ENCODE measurements at regions not wholly inside any gene's neighbourhood (a gene's known extent, or its start where the extent isn't known, plus 50 kb on each side); places are given as distances from the start of the nearest gene placed in this dataset.

GRCh38 chr11:116287866-116288265, 484.9 kb downstream of the BUD13 start:
- no peaks in the 10 kb centered on the region for H3K27me3 ChIP-seq
- no peak overlapping the region for H3K4me3 ChIP-seq
- DNase-seq = no peak
- TF ChIP-seq EP300 (IDR thresholded peaks at IDR 0.05) (no peak), CTCF (IDR thresholded peaks at IDR 0.05) (no peak), POLR2AphosphoS5 (IDR thresholded peaks at IDR 0.05) (no peak), POLR2A (IDR thresholded peaks at IDR 0.05) (no peak)
- no peak overlapping the region for H3K27ac ChIP-seq
- WGBS, 2 donors = 26 to 64% methylated on average over 1 of the region's 1 CpG
- intact Hi-C loops (cut with DNase I) = loop anchor here (10.0 kb wide), 1 partner anchor 207 kb away; no protein-coding TSS in a partner anchor
- no peaks in the 10 kb centered on the region for H3K9me3 ChIP-seq
- H3K4me1 ChIP-seq = peaks cover 0 to 2% (median 0%) of the 10 kb centered on the region in 4 donors
- H3K36me3 ChIP-seq = no peaks in the 10 kb centered on the region

GRCh38 chr11:116285026-116285425, 487.8 kb downstream of the BUD13 start:
- H3K36me3 ChIP-seq = no peaks in the 10 kb centered on the region
- H3K4me3 ChIP-seq = no peak overlapping the region
- H3K27me3 ChIP-seq = no peaks in the 10 kb centered on the region
- H3K9me3 ChIP-seq = no peaks in the 10 kb centered on the region
- intact Hi-C loops (cut with DNase I) = loop anchor here (10.0 kb wide), 1 partner anchor 210 kb away; no protein-coding TSS in a partner anchor
- DNase-seq = no peak
- H3K4me1 ChIP-seq = no peaks in the 10 kb centered on the region
- no peak overlapping the region for H3K27ac ChIP-seq
- 69 to 75% methylated on average over 3 of the region's 3 CpGs for WGBS, 2 donors
- TF ChIP-seq EP300 (IDR thresholded peaks at IDR 0.05) = no peak
- no peak for TF ChIP-seq POLR2A (IDR thresholded peaks at IDR 0.05)
- TF ChIP-seq CTCF (IDR thresholded peaks at IDR 0.05) = no peak
- TF ChIP-seq POLR2AphosphoS5 (IDR thresholded peaks at IDR 0.05) = no peak

- no peaks in the 10 kb centered on the region for H3K27me3 ChIP-seq
- WGBS, 2 donors = 85 to 86% methylated on average over 3 of the region's 3 CpGs
- no peaks in the 10 kb centered on the region for H3K9me3 ChIP-seq
- DNase-seq = no peak
- intact Hi-C loops (cut with DNase I) = loop anchor here (10.0 kb wide), 1 partner anchor 212 kb away; no protein-coding TSS in a partner anchor
- H3K4me1 ChIP-seq = no peaks in the 10 kb centered on the region
- no peak overlapping the region for H3K4me3 ChIP-seq
- H3K36me3 ChIP-seq = no peaks in the 10 kb centered on the region
- H3K27ac ChIP-seq = no peak overlapping the region
- no peak for TF ChIP-seq EP300 (IDR thresholded peaks at IDR 0.05)
- no peak for TF ChIP-seq CTCF (IDR thresholded peaks at IDR 0.05)
- no peak for TF ChIP-seq POLR2AphosphoS5 (IDR thresholded peaks at IDR 0.05)
- TF ChIP-seq POLR2A (IDR thresholded peaks at IDR 0.05) = no peak
Measured at GRCh38 chr11:116283300-116283699, 489.5 kb downstream of the BUD13 start.

DNA sequence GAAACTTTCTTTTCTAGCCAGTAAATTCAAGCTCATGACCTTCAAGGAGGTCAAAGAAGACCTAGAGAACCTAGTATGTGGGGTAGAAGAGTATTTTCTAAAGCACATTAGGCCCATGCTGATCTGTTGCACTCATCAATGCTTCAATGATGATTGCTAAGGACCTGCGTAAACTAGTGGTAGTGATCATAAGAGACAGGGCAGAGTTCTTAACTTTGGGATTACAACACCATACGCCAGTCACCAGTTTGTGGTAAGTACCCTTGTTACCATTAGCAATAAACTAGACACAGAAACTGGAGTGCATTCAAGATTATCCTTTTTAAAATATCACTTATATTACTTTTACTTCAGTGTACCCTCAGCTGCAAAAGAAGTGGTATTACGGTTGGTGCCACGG, 490.3 kb downstream of the BUD13 start:
- TF ChIP-seq POLR2AphosphoS5 (IDR thresholded peaks at IDR 0.05) (no peak), POLR2A (IDR thresholded peaks at IDR 0.05) (no peak), CTCF (IDR thresholded peaks at IDR 0.05) (no peak), EP300 (IDR thresholded peaks at IDR 0.05) (no peak)
- 89 to 95% methylated on average over 4 of the region's 4 CpGs for WGBS, 2 donors
- H3K4me1 ChIP-seq = no peaks in the 10 kb centered on the region
- H3K9me3 ChIP-seq = no peaks in the 10 kb centered on the region
- no peak overlapping the region for H3K27ac ChIP-seq
- H3K4me3 ChIP-seq = no peak overlapping the region
- H3K36me3 ChIP-seq = no peaks in the 10 kb centered on the region
- intact Hi-C loops (cut with DNase I) = loop anchor here (10.0 kb wide), 1 partner anchor 212 kb away; no protein-coding TSS in a partner anchor
- H3K27me3 ChIP-seq = no peaks in the 10 kb centered on the region
- no peak for DNase-seq
